Frontal cortex (tissue), 3 donors: ENCODE measurements at regions not wholly inside any gene's neighbourhood (a gene's known extent, or its start where the extent isn't known, plus 50 kb on each side); places are given as distances from the start of the nearest gene placed in this dataset.
"Not testable (repeated sequence)": the region's sequence is repeated elsewhere in the genome, so short reads cannot be mapped to it uniquely, and the experiment has no call there.

Experiments
- DNase-seq, 2 donors: peaks; one replicate each; pipeline ENCODE4 v3.0.0; 2012; ENCODE audit warnings: low spot score in 2 of 2
- FAIRE-seq: peaks from 2 replicates; lab custom pipeline; 2012; peaks lifted over from hg19 to GRCh38; lab: Jason Lieb, UNC
- donor health status: control.
- donor health status: control.
- donor health status: control.

- no peak for FAIRE-seq
- DNase-seq: no peak
Measured at GRCh38 chr5:92237896-92238295, 854.8 kb upstream of the ARRDC3 start.

GRCh38 chr5:92222449-92222848 lies 839.3 kb upstream of the ARRDC3 start:
- DNase-seq: no peak
- FAIRE-seq: no peak

GRCh38 chr5:92216852-92217251 lies 833.7 kb upstream of the ARRDC3 start:
- not testable (repeated sequence) for DNase-seq, FAIRE-seq

GRCh38 chr5:92215116-92215515 lies 832.0 kb upstream of the ARRDC3 start:
- DNase-seq (no peak), FAIRE-seq (no peak)

GRCh38 chr5:92208265-92208664 lies 825.1 kb upstream of the ARRDC3 start:
- DNase-seq (no peak), FAIRE-seq (no peak)

GRCh38 chr5:92207151-92207550 lies 824.0 kb upstream of the ARRDC3 start:
- DNase-seq (no peak), FAIRE-seq (no peak)

- FAIRE-seq: no peak
- DNase-seq: no peak
Measured at GRCh38 chr5:92206681-92207080, 823.6 kb upstream of the ARRDC3 start.

- not testable (repeated sequence) for FAIRE-seq, DNase-seq
Measured at GRCh38 chr5:92199035-92199434, 815.9 kb upstream of the ARRDC3 start.

GRCh38 chr5:92181656-92182055 lies 798.5 kb upstream of the ARRDC3 start:
- no peak for FAIRE-seq
- no peak for DNase-seq

GRCh38 chr5:92180391-92180790 lies 797.3 kb upstream of the ARRDC3 start:
- FAIRE-seq (no peak), DNase-seq (no peak)

GRCh38 chr5:92179651-92180050 lies 796.5 kb upstream of the ARRDC3 start:
- FAIRE-seq: no peak

GRCh38 chr5:92177926-92178487 lies 794.9 kb upstream of the ARRDC3 start:
- FAIRE-seq (no peak), DNase-seq (no peak)

More at GRCh38 chr5:92179651-92180050, 796.5 kb upstream of the ARRDC3 start:
- DNase-seq: no peak

GRCh38 chr5:92163906-92164305 lies 780.8 kb upstream of the ARRDC3 start:
- DNase-seq (no peak), FAIRE-seq (no peak)

GRCh38 chr5:92147798-92148197 lies 764.7 kb upstream of the ARRDC3 start:
- DNase-seq (no peak), FAIRE-seq (no peak)

GRCh38 chr5:92147266-92147665 lies 764.1 kb upstream of the ARRDC3 start:
- DNase-seq (no peak), FAIRE-seq (no peak)

- no peak for DNase-seq
Measured at GRCh38 chr5:92145852-92146251, 762.7 kb upstream of the ARRDC3 start.

GRCh38 chr5:92144824-92145223 lies 761.7 kb upstream of the ARRDC3 start:
- FAIRE-seq: no peak

More at GRCh38 chr5:92145852-92146251, 762.7 kb upstream of the ARRDC3 start:
- FAIRE-seq: no peak

GRCh38 chr5:92132294-92132908 lies 749.3 kb upstream of the ARRDC3 start:
- FAIRE-seq, DNase-seq: not testable (repeated sequence)

More at GRCh38 chr5:92144824-92145223, 761.7 kb upstream of the ARRDC3 start:
- no peak for DNase-seq

- no peak for FAIRE-seq
- no peak for DNase-seq
Measured at GRCh38 chr5:92126182-92126581, 743.1 kb upstream of the ARRDC3 start.

- no peak for FAIRE-seq
Measured at GRCh38 chr5:92119110-92119509, 736.0 kb upstream of the ARRDC3 start.

GRCh38 chr5:92106808-92107207 lies 723.7 kb upstream of the ARRDC3 start:
- no peak for FAIRE-seq

More at GRCh38 chr5:92119110-92119509, 736.0 kb upstream of the ARRDC3 start:
- no peak for DNase-seq

GRCh38 chr5:92104126-92104525 lies 721.0 kb upstream of the ARRDC3 start:
- DNase-seq: no peak
- FAIRE-seq: no peak

More at GRCh38 chr5:92106808-92107207, 723.7 kb upstream of the ARRDC3 start:
- no peak for DNase-seq
